Transverse colon (tissue), 4 donors: ENCODE measurements at regions not wholly inside any gene's neighbourhood (a gene's known extent, or its start where the extent isn't known, plus 50 kb on each side); places are given as distances from the start of the nearest gene placed in this dataset.

Source experiments
- DNase-seq: peaks from one replicate; pipeline ENCODE4 v3.0.0-alpha.2; 2019
- H3K27ac ChIP-seq, 4 donors: fragments of 200-600 bp; sonication (generic); 2 replicates each; pipeline ENCODE4 v1.5.1; 2016 to 2018; ENCODE audit warnings: inconsistent platforms in 4 of 4
- H3K27me3 ChIP-seq: fragments of 200-600 bp; sonication (generic); 2 replicates; pipeline ENCODE4 v1.5.1; 2017; ENCODE audit warnings: inconsistent platforms
- H3K36me3 ChIP-seq, 4 donors: fragments of 200-600 bp; sonication (generic); 2 replicates each; pipeline ENCODE4 v1.5.1; 2017 to 2019; ENCODE audit warnings: inconsistent platforms in 4 of 4
- H3K4me1 ChIP-seq, 4 donors: fragments of 200-600 bp; sonication (generic); 2 replicates each; pipeline ENCODE4 v1.5.1; 2017 to 2020; ENCODE audit warnings: inconsistent platforms in 4 of 4
- H3K4me3 ChIP-seq, 4 donors: fragments of 200-600 bp; sonication (generic); 1 replicate in 1 of 4; 2 replicates in 3 of 4; pipeline versions ENCODE4 v1.5.1 to v1.6.1; 2017 to 2019; ENCODE audit warnings: inconsistent platforms in 4 of 4
- H3K9me3 ChIP-seq, 2 donors: fragments of 200-600 bp; sonication (generic); 2 replicates each; pipeline ENCODE4 v1.5.1; 2017 to 2019; ENCODE audit warnings: inconsistent platforms in 2 of 2
- EP300 ChIP-seq: sonication (generic); formaldehyde crosslinking; IDR thresholded peaks from one replicate; pipeline ENCODE4 v1.6.1; 2017; ENCODE audit warnings: antibody characterized with exemption, low read depth
- POLR2A ChIP-seq: fragments of 450-650 bp; IDR thresholded peaks from one replicate; pipeline ENCODE4 v1.6.1; 2016; ENCODE audit warnings: antibody characterized with exemption, mild to moderate bottlenecking, moderate library complexity
- POLR2AphosphoS5 ChIP-seq, 3 donors: sonication (generic); formaldehyde crosslinking; IDR thresholded peaks; one replicate each; pipeline ENCODE4 v1.6.1; 2016; ENCODE audit warnings: antibody characterized with exemption in 3 of 3
- WGBS, 2 donors: methylation state at CpG; one replicate each; pipeline ENCODE4 v1.1.5; 2018; ENCODE audit warnings: low coverage in 1 of 2; 5-methylcytosine and 5-hydroxymethylcytosine counted together
- in situ Hi-C, 4 donors: fragments of 200-750 bp; cut with MboI; loops; one replicate each; pipeline versions ENCODE4 v1.15.0 to v1.15.1; 2017; ENCODE audit warnings: low sequenced_read_pairs in 3 of 4, low pct_ligation_motif_present in 1 of 4, low pct_unique_long_range_greater_than_20kb in 1 of 4
- intact Hi-C: fragments of 100-400 bp; cut with DNase I; formaldehyde crosslinking; loops from one replicate; pipeline ENCODE4 v1.15.1; 2023; ENCODE audit warnings: low total_unique reads
- TF ChIP-seq, protein P1 (sequence below), 5 experiments: fragments of 200-600 bp in 3 of 5; fragments of 450-650 bp in 2 of 5; sonication (generic) in 3 of 5; IDR thresholded peaks; 1 replicate in 2 of 5; 2 replicates in 3 of 5; pipeline ENCODE4 v1.5.1; 2016 to 2017; ENCODE audit warnings: antibody characterized with exemption in 5 of 5, inconsistent platforms in 3 of 5, mild to moderate bottlenecking in 2 of 5, moderate library complexity in 1 of 5

DNA sequence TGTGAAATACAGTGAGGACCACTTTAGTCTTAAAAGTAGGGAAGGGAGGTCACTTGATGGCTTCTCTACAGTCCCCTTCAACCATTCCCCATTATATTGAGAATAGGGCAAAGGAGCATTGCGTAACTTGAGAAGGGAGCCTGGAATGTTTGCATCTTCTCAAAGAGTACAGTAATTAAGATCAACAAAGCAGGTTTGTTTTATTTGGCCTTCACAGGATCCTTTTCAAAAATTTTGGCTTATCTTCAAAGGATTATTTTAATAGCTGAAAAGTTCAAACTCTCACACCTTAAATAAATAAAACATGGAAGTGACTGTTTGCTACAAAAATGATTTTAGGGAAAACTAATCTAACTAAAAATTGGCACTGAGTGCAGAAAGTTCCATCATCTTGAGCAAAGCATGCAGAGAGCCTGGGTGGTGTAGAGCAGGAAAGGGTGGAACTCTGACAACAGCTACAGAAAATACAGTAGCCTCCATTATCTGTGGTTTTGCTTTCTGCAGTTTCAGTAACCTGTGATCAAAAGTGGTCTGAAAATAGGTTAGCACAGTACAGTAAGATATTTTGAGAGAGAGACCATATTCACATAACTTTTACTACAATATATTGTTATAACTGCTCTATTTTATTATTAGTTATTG lies 214.0 kb downstream of the MDFIC start:
- Histone ChIP-seq H3K27me3 (no peaks in the 10 kb centered on the region), H3K9me3 (no peaks in the 10 kb centered on the region), H3K4me3 (no peak overlapping the region), H3K4me1 (peaks cover 0 to 7% (median 0%) of the 10 kb centered on the region in 4 donors), H3K27ac (no peak overlapping the region), H3K36me3 (no peaks in the 10 kb centered on the region)
- DNase-seq = no peak
- intact Hi-C loops = no loop called here
- in situ Hi-C loops = no loop called here
- WGBS, 2 donors = 47% methylated on average over 1 of the region's 1 CpG; no CpG with 5 or more reads in 1 of the 2 donors
- TF ChIP-seq POLR2AphosphoS5 (IDR thresholded peaks at IDR 0.05) = no peak
- no peak for TF ChIP-seq POLR2A
- TF ChIP-seq, protein P1, sequence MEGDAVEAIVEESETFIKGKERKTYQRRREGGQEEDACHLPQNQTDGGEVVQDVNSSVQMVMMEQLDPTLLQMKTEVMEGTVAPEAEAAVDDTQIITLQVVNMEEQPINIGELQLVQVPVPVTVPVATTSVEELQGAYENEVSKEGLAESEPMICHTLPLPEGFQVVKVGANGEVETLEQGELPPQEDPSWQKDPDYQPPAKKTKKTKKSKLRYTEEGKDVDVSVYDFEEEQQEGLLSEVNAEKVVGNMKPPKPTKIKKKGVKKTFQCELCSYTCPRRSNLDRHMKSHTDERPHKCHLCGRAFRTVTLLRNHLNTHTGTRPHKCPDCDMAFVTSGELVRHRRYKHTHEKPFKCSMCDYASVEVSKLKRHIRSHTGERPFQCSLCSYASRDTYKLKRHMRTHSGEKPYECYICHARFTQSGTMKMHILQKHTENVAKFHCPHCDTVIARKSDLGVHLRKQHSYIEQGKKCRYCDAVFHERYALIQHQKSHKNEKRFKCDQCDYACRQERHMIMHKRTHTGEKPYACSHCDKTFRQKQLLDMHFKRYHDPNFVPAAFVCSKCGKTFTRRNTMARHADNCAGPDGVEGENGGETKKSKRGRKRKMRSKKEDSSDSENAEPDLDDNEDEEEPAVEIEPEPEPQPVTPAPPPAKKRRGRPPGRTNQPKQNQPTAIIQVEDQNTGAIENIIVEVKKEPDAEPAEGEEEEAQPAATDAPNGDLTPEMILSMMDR (IDR thresholded peaks at IDR 0.05) = no peak
- TF ChIP-seq EP300 = no peak

DNA sequence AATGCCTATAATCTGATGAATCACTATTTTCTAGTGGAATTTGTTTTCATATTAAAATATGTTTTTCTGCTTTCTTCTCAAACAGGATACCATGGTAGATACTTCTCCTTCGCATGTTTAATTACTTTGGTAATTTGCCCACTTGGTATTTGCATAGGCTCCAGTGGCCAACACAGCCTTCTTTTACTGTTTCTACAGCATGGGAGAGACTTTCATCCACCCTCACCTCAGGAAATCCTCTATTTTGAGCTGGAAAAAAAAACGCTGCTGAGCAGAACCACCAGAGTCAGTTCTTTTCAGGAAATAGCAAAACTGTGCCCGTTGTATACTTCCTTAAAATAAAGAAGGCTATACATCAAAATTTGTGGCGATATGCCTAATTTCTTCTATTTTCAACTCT lies 213.3 kb downstream of the MDFIC start:
- Histone ChIP-seq H3K4me3 (no peak overlapping the region), H3K27ac (no peak overlapping the region), H3K27me3 (no peaks in the 10 kb centered on the region), H3K4me1 (peaks cover 0 to 7% (median 0%) of the 10 kb centered on the region in 4 donors), H3K9me3 (no peaks in the 10 kb centered on the region), H3K36me3 (no peaks in the 10 kb centered on the region)
- in situ Hi-C loops (no loop called here), intact Hi-C loops (no loop called here)
- TF ChIP-seq POLR2AphosphoS5 (IDR thresholded peaks at IDR 0.05) (no peak), EP300 (no peak), POLR2A (no peak)
- TF ChIP-seq, protein P1 (IDR thresholded peaks at IDR 0.05) = no peak
- WGBS, 2 donors = 52 to 73% methylated on average over 4 of the region's 4 CpGs
- no peak for DNase-seq

DNA sequence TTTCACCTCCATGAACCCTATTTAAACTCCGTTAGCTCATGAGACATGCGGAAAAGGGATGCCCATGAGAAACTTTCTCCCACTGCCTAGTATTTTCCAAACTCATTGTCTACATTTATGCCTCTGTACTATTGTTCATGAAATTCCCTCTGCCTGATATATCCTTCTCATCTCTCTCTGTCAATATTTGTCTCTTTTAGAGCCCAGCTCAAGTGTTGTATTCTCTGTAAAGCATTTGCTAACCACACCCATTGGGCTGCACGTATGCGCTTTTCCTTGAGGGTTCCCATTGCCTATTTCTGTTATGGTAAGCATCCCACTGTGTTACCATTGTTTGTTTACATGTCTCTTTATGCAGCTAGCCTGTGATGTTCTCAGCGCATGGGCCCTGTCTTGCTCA lies 211.4 kb downstream of the MDFIC start:
- intact Hi-C loops (no loop called here), in situ Hi-C loops (no loop called here)
- H3K9me3 ChIP-seq = no peaks in the 10 kb centered on the region
- peaks cover 0 to 7% (median 0%) of the 10 kb centered on the region in 4 donors for H3K4me1 ChIP-seq
- DNase-seq = no peak
- H3K27ac ChIP-seq = no peak overlapping the region
- no peaks in the 10 kb centered on the region for H3K27me3 ChIP-seq
- H3K4me3 ChIP-seq = no peak overlapping the region
- 76 to 83% methylated on average over 4 to 5 of the region's 5 CpGs for WGBS, 2 donors
- no peak for TF ChIP-seq EP300
- H3K36me3 ChIP-seq = no peaks in the 10 kb centered on the region

DNA sequence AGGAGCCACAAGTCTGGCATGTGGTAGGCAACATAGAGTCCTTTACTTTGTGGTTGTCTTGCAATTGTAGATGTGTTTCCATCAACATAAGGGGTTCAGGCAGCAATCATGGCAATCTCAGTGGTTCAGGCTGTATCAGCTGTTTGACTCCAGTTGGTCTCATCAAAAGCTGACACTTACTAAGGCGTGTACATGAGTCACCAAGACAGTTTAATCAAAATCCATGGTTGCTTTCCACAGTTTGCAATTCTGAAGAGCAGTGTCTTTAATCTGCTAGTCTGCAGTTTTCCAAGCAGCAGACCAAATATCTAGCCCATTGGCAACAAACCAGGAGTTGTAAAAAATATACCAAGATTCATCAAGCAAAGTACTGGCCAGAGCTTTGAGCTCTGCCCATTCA lies 210.2 kb downstream of the MDFIC start:
- no peak for TF ChIP-seq POLR2A
- TF ChIP-seq POLR2AphosphoS5 (IDR thresholded peaks at IDR 0.05) = no peak
- TF ChIP-seq EP300 = no peak
- TF ChIP-seq, protein P1 (IDR thresholded peaks at IDR 0.05) = no peak
- Histone ChIP-seq H3K27ac (no peak overlapping the region), H3K9me3 (no peaks in the 10 kb centered on the region), H3K4me1 (peaks cover 0 to 7% (median 0%) of the 10 kb centered on the region in 4 donors), H3K4me3 (no peak overlapping the region), H3K27me3 (no peaks in the 10 kb centered on the region), H3K36me3 (no peaks in the 10 kb centered on the region)
- in situ Hi-C loops (no loop called here), intact Hi-C loops (no loop called here)
- no peak for DNase-seq
- WGBS, 2 donors = 80% methylated on average over 1 of the region's 1 CpG; no CpG with 5 or more reads in 1 of the 2 donors

DNA sequence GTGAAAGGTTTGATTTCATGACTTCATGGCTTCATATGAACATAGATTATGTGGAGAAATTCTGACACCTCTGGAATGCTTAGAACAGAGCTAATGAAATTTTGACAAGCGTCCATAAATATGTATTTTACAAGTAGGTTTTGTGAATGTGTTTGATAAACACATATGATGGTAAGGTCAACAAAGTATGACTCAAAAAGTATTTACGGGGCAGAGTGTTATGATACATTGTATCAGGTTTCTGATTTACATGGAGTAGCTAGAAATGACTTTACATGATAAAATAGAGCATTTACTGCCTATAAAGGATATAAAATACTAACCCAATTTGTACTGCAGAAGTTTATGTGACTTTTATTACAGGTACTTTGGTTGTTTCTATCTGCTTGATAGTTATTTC lies 206.3 kb downstream of the MDFIC start:
- WGBS, 2 donors = 60 to 71% methylated on average over 2 of the region's 2 CpGs
- no peak overlapping the region for H3K4me3 ChIP-seq
- no peak overlapping the region for H3K27ac ChIP-seq
- no peaks in the 10 kb centered on the region for H3K9me3 ChIP-seq
- in situ Hi-C loops (no loop called here), intact Hi-C loops (no loop called here)
- H3K27me3 ChIP-seq = no peaks in the 10 kb centered on the region
- H3K36me3 ChIP-seq = no peaks in the 10 kb centered on the region
- DNase-seq = no peak
- no peaks in the 10 kb centered on the region for H3K4me1 ChIP-seq
- no peak for TF ChIP-seq EP300
- TF ChIP-seq, protein P1 (IDR thresholded peaks at IDR 0.05) = no peak
- TF ChIP-seq POLR2A = no peak
- no peak for TF ChIP-seq POLR2AphosphoS5 (IDR thresholded peaks at IDR 0.05)
